22Rv1 (cell line): ENCODE measurements at regions not wholly inside any gene's neighbourhood (a gene's known extent, or its start where the extent isn't known, plus 50 kb on each side); places are given as distances from the start of the nearest gene placed in this dataset.

Source experiments
- CTCF ChIP-seq: fragments of 450-650 bp; IDR thresholded peaks from 2 replicates; pipeline ENCODE4 v1.5.1; 2017; ENCODE audit warnings: mild to moderate bottlenecking
- ZFX ChIP-seq: fragments of 450-650 bp; IDR thresholded peaks from 2 replicates; pipeline ENCODE4 v1.6.1; 2017; ENCODE audit warnings: antibody characterized with exemption, borderline replicate concordance

DNA sequence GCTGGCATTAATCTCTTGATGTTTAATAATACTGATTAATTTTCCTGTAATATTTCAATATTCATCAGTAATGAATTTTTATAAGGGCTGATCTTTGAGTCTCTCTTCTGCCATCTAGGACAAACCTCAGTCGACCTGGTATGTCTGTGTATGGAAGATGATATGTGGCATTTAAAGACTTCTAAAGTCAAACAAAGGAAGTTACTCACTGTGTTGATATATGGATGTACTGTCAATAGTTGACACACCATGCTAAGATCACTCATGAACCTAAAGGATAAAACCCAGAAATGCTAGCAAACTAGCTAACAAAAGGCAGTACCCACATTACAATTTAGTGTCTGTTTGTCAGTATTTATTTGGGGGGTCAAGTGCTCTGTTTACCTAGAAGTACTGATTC is 380.7 kb upstream of the GOT2 start:
- TF ChIP-seq CTCF (no peak), ZFX (no peak)
